Neural cell (in vitro differentiated cells): ENCODE measurements at regions not wholly inside any gene's neighbourhood (a gene's known extent, or its start where the extent isn't known, plus 50 kb on each side); places are given as distances from the start of the nearest gene placed in this dataset.
"Not testable (repeated sequence)": the region's sequence is repeated elsewhere in the genome, so short reads cannot be mapped to it uniquely, and the experiment has no call there.

Experiments used
- H2AFZ ChIP-seq: fragments of 200-600, 300-800 bp; sonication (generic), shearing (Covaris generic); 2 replicates; pipeline ENCODE4 v1.6.0; 2014; ENCODE audit warnings: low read depth, mild to moderate bottlenecking, antibody characterized with exemption, low read length, moderate library complexity
- H3F3A ChIP-seq: fragments of 200-600 bp; shearing (Covaris generic); 2 replicates; pipeline ENCODE4 v1.6.1; 2016; ENCODE audit warnings: mild to moderate bottlenecking, moderate library complexity, mixed read lengths, antibody characterized with exemption, low read length; ENCODE audit not compliant: insufficient read depth, poor library complexity, severe bottlenecking
- H3K27ac ChIP-seq: fragments of 200-600, 300-800 bp; sonication (generic), shearing (Covaris generic); 2 replicates; pipeline ENCODE4 v1.5.1; 2014; ENCODE audit warnings: mild to moderate bottlenecking, low read length, moderate library complexity
- H3K27me3 ChIP-seq: fragments of 300-800, 200-600 bp; sonication (generic), shearing (Covaris generic); 2 replicates; pipeline ENCODE4 v1.6.0; 2014; ENCODE audit warnings: mild to moderate bottlenecking, low read depth, low read length, moderate library complexity; ENCODE audit not compliant: insufficient read depth
- H3K36me3 ChIP-seq: fragments of 300-800, 200-600 bp; sonication (generic), shearing (Covaris generic); 2 replicates; pipeline ENCODE4 v1.5.1; 2014; ENCODE audit warnings: mild to moderate bottlenecking, antibody characterized with exemption, low read length, moderate library complexity; ENCODE audit not compliant: insufficient read depth
- H3K4me2 ChIP-seq: fragments of 300-800, 200-600 bp; sonication (generic), shearing (Covaris generic); 2 replicates; pipeline ENCODE4 v1.6.0; 2014; ENCODE audit warnings: mild to moderate bottlenecking, low read length
- H3K4me3 ChIP-seq: fragments of 300-800, 200-600 bp; sonication (generic), shearing (Covaris generic); 2 replicates; pipeline ENCODE4 v1.5.1; 2014; ENCODE audit warnings: mild to moderate bottlenecking, low read length, moderate library complexity
- H3K79me2 ChIP-seq: fragments of 200-600 bp; shearing (Covaris generic); replicated peaks from 2 replicates; pipeline ENCODE4 v1.6.0; 2014; ENCODE audit warnings: mild to moderate bottlenecking, low read length, moderate library complexity; ENCODE audit not compliant: insufficient read depth
- H3K9ac ChIP-seq: fragments of 300-800, 200-600 bp; sonication (generic), shearing (Covaris generic); 2 replicates; pipeline ENCODE4 v1.6.1; 2016; ENCODE audit warnings: mild to moderate bottlenecking, low read length, mixed read lengths
- H3K9me2 ChIP-seq: fragments of 200-600 bp; shearing (Covaris generic); 2 replicates; pipeline ENCODE4 v1.6.1; 2016; ENCODE audit warnings: mild to moderate bottlenecking, low read length, mixed read lengths; ENCODE audit not compliant: insufficient read depth
- H3K9me3 ChIP-seq: fragments of 200-600, 300-800 bp; sonication (generic), shearing (Covaris generic); 2 replicates; pipeline ENCODE4 v1.6.1; 2016; ENCODE audit warnings: mild to moderate bottlenecking, mixed run types, low read length, moderate library complexity, mixed read lengths
- H4K20me1 ChIP-seq: fragments of 200-600 bp; shearing (Covaris generic); 2 replicates; pipeline ENCODE4 v1.6.1; 2016; ENCODE audit warnings: mild to moderate bottlenecking, mixed run types; ENCODE audit not compliant: insufficient read depth
- CTCF ChIP-seq: fragments of 450-650 bp; IDR thresholded peaks from 2 replicates; pipeline ENCODE4 v1.5.1; 2014; ENCODE audit warnings: antibody characterized with exemption, mild to moderate bottlenecking, moderate library complexity; ENCODE audit not compliant: poor library complexity, severe bottlenecking
- EP300 ChIP-seq: fragments of 450-650 bp; conservative IDR thresholded peaks from 2 replicates; pipeline ENCODE4 v1.6.1; 2014; ENCODE audit warnings: antibody characterized with exemption, mild to moderate bottlenecking, moderate library complexity; ENCODE audit not compliant: poor library complexity, severe bottlenecking
- EZH2 ChIP-seq: fragments of 200-600, 300-800 bp; shearing (Covaris generic), sonication (generic); IDR thresholded peaks from 2 replicates; pipeline ENCODE4 v1.6.1; 2014; ENCODE audit warnings: antibody characterized with exemption, low read length, borderline replicate concordance, mild to moderate bottlenecking; ENCODE audit not compliant: insufficient read depth, poor library complexity, severe bottlenecking
- MXI1 ChIP-seq: fragments of 450-650 bp; conservative IDR thresholded peaks from 2 replicates; pipeline ENCODE4 v1.6.1; 2014; ENCODE audit warnings: antibody characterized with exemption, mild to moderate bottlenecking; ENCODE audit not compliant: poor library complexity, severe bottlenecking
- POLR2AphosphoS5 ChIP-seq: IDR thresholded peaks from 2 replicates; pipeline ENCODE4 v1.6.1; 2012
- RAD21 ChIP-seq: fragments of 450-650 bp; conservative IDR thresholded peaks from 2 replicates; pipeline ENCODE4 v1.6.1; 2014; ENCODE audit warnings: antibody characterized with exemption, mild to moderate bottlenecking, moderate library complexity
- REST ChIP-seq: IDR thresholded peaks from 2 replicates; pipeline ENCODE4 v1.6.1; 2012; ENCODE audit warnings: borderline replicate concordance
- SMC3 ChIP-seq: fragments of 450-650 bp; conservative IDR thresholded peaks from 2 replicates; pipeline ENCODE4 v1.6.1; 2014; ENCODE audit warnings: antibody characterized with exemption, mild to moderate bottlenecking, moderate library complexity; ENCODE audit not compliant: poor library complexity
- TAF1 ChIP-seq: IDR thresholded peaks from 2 replicates; pipeline ENCODE4 v1.6.1; 2012; ENCODE audit warnings: low read depth

GRCh38 chr4:124980276-124980752 is 267.8 kb upstream of the ANKRD50 start:
- H3K9me3 ChIP-seq: no peaks in the 10 kb centered on the region
- no peaks in the 10 kb centered on the region for H3K9me2 ChIP-seq
- H3K36me3 ChIP-seq: no peaks in the 10 kb centered on the region
- no peaks in the 10 kb centered on the region for H3K27me3 ChIP-seq
- H3K79me2 ChIP-seq: no peaks in the 10 kb centered on the region
- H4K20me1 ChIP-seq: no peaks in the 10 kb centered on the region
- TF ChIP-seq POLR2AphosphoS5: no peak
- no peak for TF ChIP-seq EP300
- TF ChIP-seq EZH2: no peak
- no peak for TF ChIP-seq MXI1
- TF ChIP-seq RAD21: no peak
- TF ChIP-seq CTCF: no peak
- no peak for TF ChIP-seq REST
- no peak for TF ChIP-seq TAF1
- no peak for TF ChIP-seq SMC3
- no peak overlapping the region for H3K4me3 ChIP-seq
- H3K27ac ChIP-seq: no peak overlapping the region
- H3K9ac ChIP-seq: no peak overlapping the region
- no peak overlapping the region for H2AFZ ChIP-seq
- H3K4me2 ChIP-seq: no peak overlapping the region
- no peaks in the 10 kb centered on the region for H3F3A ChIP-seq

GRCh38 chr4:124978536-124978935 is 266.0 kb upstream of the ANKRD50 start:
- not testable (repeated sequence) for H3K79me2 ChIP-seq, H3K9me2 ChIP-seq, H3K27ac ChIP-seq, H3K9ac ChIP-seq, H3K9me3 ChIP-seq, H3K27me3 ChIP-seq, H3F3A ChIP-seq, H3K36me3 ChIP-seq, H4K20me1 ChIP-seq, H3K4me3 ChIP-seq, H2AFZ ChIP-seq, H3K4me2 ChIP-seq

GRCh38 chr4:124977045-124977444 is 264.5 kb upstream of the ANKRD50 start:
- Histone ChIP-seq H3K9ac (no peak overlapping the region), H2AFZ (no peak overlapping the region), H3K9me3 (no peaks in the 10 kb centered on the region), H3F3A (no peaks in the 10 kb centered on the region), H3K4me2 (no peak overlapping the region), H3K27me3 (no peaks in the 10 kb centered on the region), H4K20me1 (no peaks in the 10 kb centered on the region), H3K27ac (no peak overlapping the region), H3K79me2 (no peaks in the 10 kb centered on the region), H3K9me2 (no peaks in the 10 kb centered on the region), H3K4me3 (no peak overlapping the region), H3K36me3 (no peaks in the 10 kb centered on the region)
- TF ChIP-seq TAF1: no peak
- TF ChIP-seq REST: no peak
- TF ChIP-seq RAD21: no peak
- TF ChIP-seq EZH2: no peak
- no peak for TF ChIP-seq CTCF
- no peak for TF ChIP-seq EP300
- no peak for TF ChIP-seq MXI1
- no peak for TF ChIP-seq SMC3
- TF ChIP-seq POLR2AphosphoS5: no peak
